GM19238 (cell line): ENCODE measurements at regions not wholly inside any gene's neighbourhood (a gene's known extent, or its start where the extent isn't known, plus 50 kb on each side); places are given as distances from the start of the nearest gene placed in this dataset.
"Not testable (repeated sequence)": the region's sequence is repeated elsewhere in the genome, so short reads cannot be mapped to it uniquely, and the experiment has no call there.

ENCODE experiments used
- DNase-seq: peaks from one replicate; pipeline ENCODE4 v3.0.0; 2011; ENCODE audit warnings: low spot score; ENCODE audit not compliant: insufficient read length

DNA sequence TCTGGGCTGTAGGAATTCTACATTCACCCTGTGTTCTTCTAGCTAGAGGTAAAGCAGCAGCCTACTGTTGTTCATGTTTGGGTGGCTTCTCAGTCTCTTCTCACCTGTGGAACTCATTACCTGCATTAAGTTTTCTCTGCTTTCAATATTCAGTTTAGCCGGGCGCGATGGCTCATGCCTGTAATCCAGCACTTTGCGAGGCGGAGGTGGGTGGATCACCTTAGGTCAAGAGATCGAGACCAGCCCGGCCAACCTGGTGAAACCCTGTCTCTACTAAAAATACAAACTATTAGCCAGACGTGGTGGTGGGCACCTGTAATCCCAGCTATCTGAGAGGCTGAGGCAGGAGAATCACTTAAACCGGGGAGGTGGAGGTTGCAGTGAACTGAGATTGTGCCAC, 139.8 kb upstream of the UBE2E3 start:
- no peak for DNase-seq

DNA sequence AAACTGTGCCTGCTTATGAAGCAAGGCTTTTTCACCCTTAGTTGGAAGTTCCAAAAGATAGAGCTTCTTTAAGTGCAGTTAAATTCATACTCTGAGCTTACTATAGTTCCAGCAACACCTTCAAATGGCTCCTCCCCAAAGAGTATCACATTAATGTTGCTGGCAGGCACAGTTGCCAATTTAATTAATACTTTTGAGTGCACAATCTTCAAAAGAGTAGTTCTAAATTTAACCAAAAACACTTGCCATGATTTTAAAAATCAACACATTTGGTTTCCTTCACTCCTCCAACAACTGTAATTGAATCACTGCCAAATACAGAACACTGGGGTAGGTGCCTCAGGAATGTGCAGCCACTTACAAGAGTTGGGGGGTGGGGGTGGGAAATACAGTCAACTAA, 150.6 kb upstream of the UBE2E3 start:
- DNase-seq: no peak

DNA sequence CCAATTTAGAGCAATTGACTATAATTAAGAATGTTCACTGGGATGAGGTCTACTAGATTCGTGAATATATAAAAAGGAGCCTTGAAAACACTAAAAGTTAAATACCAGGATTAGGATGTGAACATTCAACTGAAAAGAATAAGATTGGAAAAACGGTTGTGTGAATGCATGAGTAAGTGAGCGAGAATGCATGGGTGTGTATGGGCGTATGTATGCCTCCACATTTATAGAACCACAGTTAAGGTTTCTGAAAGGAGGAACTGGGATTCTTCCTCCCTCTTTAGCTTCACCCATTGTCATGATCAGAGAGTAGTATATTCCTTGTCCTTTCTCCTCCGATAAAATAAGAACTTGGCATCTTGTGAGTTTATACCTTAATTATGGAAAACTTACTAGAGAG, 151.1 kb upstream of the UBE2E3 start:
- no peak for DNase-seq

DNA sequence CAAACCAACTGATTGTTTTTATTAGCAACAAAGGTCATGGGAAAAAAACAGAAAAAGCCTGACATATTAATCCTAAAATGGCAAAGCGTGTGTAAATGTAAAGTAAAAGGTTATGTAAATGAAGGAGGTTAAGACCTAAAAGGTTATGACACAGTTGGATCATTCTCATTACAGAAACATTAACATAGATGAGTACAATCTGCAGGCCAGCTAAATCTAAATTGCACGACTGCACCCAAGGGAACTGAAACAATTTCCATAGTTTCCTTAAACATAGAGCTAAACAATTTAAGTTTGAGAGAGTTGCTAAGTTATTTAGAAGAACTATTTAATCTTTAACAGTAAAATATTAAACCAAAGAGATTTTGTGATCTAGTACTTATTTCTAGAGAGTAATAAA, 151.6 kb upstream of the UBE2E3 start:
- DNase-seq: no peak

DNA sequence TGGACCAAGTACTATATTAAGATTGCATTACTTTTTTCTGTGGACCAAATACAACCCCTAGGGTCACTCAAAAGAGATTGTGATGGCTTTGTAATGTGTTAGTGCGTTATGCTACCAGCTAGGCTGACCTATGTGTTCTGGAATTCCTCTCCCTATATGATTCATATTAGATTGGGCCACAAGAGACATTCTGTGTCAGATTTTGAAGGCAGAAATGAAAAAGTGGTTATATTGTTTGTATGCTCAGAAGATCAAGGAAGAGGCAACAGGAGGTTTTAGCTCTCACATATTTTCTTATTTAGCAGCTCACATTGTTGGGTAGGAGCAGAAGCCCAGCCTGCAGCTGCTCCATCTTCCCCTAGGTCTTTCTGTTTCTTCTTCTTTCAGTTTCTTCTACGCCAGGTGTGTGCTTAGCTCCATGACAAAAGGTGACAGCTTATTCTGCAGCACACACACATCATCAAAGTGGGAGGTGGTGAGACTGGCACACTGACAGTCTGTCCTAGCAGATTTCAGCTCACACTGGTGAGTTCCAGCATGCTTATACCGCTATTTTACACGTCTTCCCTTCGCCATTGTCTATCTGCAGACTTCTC, 156.8 kb upstream of the UBE2E3 start:
- no peak for DNase-seq

DNA sequence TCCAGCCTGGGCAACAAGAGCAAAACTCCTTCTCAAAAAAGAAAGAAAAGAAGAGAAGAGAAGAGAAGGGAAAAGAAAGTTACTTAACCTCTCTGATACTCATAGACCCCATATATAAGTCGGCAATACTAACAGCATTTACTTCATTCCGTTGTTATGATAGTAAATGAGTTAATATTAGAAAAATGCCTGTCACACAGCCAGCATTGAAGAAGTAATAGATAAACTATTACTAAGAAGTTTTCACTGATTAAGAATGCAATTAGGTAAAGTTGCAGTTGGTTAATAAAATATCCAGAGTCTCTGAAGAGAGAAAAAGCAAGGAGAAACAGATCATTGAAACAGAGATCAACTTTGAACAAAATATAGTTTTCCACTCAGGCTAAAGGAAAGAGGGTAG, 161.3 kb upstream of the UBE2E3 start:
- no peak for DNase-seq

DNA sequence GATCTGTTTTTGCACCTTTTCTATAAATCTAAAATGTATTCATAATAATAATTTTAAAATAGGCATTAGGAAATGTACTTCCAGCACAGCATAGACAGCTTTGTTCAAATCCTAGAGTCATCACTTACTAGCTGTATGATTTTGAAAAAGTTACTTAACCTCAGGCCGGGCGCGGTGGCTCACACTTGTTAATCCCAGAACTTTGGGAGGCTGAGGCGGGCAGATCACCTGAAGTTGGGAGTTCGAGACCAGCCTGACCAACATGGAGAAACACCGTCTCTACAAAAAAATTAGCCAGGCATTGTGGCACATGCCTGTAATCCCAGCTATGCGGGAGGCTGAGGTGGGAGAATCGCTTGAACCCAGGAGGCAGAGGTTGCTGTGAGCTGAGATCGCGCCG, 161.7 kb upstream of the UBE2E3 start:
- DNase-seq: not testable (repeated sequence)

DNA sequence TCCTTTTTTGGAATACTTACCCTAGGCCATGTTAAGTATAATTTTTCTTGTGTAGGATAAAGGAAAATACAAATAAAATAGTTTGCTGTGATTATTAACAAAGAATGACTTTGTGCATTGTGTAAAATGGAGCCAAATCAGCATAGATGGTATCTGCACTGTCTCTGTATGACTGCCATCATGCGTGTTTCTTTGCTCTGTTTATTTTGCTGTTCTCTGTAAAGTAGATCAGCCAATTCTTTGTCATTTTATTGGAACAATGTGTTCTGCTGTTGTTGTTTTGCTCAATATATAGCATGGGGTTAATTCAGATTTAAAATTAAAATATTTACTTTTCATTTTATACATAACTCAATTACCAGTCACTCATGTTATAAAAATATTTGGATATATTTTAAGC, 181.3 kb upstream of the UBE2E3 start:
- DNase-seq: no peak

DNA sequence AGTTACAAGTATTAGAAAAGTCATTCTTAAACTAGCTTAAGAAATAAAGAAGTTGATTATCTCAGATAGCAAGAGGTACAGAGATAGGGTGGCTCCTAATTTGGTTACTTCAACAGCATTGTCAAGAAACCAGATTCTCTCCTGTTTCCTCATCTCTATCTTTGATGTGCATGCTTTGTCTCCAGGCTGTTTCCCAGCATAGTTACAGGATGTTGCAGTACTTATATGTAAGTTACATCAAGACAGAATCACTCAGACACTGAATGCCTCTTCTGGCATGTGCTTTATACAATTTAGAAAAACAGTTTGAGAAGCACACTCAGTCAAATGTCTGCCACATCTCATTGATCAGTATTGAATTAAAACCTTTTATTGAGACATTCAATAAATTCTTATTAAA, 189.5 kb upstream of the UBE2E3 start:
- DNase-seq: no peak

DNA sequence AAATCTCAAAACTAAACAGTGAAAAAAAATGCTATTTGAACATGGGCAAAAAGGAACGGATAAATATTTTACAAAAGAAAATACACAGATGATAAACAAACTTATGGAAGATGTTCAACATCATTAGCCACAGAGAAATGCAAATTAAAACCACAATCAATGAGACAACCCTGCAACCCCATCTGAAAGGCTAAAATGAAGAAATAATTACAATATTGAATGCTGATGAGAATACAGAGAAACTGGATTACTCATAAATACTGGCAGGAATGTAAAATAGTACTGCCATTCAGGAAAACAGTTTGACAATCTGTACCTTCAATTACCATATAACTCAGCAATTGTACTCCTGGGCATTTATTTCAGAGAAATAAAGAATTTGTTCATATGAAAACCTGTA, 193.1 kb upstream of the UBE2E3 start:
- no peak for DNase-seq

DNA sequence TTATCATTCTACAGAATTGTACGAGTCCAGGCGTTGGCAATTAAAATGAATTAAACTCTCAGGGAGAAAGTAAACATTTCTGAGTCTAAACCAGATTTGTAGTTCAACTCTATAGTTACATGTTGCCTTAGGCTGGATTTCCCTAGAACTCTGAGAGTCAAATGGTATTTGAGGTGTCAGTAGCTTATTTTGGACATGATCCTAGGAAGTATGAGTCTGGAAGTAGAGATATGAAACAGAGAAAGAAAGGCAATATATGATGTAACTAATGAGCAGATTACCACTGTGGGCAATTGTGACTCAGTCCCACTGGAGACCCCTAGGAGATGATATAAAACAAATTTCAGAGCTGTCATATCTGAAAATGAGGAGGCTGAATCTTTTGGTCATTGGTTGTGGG, 199.1 kb upstream of the UBE2E3 start:
- DNase-seq: no peak

DNA sequence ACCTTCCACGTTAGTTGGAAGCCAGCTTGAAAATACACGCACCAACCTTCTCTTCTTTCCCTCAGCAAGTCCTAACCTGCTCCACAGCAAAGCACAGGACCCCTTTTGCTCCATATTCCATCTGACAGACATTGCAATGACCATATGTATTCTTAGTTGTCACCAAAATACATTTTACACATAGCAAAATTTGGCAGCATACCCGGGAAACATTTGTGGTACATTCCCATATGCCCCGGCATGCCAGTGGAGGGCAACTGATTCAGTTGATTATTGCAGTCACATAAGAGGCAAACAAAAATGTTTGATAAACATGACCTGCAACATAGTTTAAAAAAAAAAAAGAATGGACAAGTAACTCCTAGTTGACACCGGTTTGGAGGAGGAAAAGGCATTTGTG, 202.1 kb upstream of the UBE2E3 start:
- no peak for DNase-seq

DNA sequence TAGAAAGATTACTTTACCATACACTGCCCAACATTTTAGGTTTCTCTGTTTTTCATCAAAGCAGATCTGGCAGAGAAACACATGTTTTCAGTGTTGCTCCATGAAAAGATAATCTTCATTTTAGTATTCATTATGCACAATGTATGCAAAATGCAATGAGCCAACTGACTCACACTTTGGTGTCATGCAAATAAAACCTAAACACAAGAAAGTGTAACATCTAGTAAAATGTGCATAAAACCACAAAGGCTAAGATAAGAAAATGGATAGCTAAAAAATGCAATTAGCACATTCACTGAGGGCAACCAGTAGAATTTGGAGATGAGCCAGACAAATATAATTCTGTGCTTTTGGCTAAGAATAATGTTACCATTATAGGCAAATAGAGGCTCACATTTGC, 203.5 kb upstream of the UBE2E3 start:
- DNase-seq: no peak

DNA sequence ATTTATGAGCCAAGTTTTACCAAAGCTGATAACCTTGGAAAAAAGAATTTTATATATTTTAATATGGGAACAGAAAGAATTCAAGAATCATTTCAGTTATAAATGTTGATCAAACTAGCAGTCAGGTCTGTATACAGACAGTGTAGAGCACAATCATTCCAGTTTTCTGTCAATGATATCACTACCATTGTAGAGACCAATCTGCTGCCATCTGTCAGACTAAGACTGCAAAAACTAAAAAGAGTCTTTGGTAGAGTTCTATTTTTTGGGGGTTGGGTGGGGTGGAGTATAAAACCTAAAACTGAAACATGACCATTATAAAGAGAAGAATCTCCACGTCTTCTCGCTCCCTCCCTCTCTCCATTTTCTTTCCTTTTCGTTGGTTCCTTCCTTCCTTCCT, 204.7 kb upstream of the UBE2E3 start:
- DNase-seq: no peak

DNA sequence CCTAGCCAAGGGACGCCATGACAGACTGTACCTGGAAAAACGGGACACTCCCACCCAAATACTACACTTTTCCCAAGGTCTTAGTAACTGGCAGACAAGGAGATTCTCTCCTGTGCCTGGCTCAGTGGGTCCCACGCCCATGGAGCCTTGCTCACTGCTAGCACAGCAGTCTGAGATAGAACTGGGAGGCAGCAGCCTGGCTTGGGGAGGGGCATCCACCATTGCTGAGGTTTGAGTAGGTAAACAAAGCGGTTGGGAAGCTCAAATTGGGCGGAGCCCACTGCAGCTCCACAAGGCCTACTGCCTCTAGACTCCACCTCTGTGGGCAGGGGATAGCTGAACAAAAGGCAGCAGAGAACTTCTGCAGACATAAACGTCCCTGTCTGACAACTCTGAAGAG, 215.1 kb upstream of the UBE2E3 start:
- DNase-seq: not testable (repeated sequence)

DNA sequence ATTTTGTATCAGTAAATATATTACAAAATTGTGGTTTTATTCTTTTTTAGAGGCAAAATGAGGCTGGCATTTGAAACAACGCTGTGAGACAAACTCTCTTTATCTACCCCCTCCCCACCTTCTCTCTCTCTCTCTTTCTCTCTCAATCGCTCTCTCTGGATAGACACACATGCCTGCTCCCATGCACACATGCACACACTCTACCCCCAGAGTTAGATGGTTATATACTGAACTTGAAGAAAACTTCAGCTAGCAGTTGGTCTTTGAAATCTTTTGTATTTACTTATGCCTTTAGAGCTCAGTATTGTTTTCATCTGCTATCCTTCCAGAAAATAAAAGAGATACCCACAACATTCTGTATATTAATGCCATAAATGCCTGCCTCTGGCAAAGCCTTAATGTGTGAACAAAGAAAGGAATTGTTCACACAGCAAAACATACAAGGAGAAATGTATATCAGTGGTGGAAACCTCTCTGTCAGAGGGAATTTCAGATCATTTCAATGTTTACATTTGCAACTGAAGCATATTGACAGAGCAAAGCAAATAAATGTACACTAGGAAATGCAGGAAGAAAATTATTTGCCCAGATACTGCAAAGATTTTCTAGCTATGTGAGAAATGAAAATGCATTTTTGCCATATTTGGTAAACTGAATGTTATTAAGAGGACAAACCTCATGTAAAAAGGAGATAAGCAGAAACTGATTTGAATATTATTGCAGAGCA, 217.0 kb upstream of the UBE2E3 start:
- DNase-seq: no peak

DNA sequence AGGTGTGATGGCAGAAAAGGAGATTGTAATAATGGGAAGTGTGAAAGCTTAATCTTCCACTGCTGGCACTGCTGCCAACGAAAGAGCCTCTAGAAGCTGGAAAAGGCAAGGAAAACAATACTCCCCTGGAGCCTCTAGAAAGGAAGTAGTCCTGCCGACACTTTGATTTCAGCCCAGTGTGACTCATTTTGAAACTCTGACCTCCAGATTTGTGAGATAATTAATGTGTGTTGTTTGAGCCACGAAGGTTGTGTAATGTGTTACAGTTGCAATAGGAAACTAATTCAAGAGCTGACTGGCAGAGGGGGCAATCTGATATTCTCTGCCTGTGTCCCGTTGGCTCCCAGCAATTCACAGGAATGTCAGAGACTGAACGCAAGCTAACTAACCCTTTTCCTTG, 219.2 kb upstream of the UBE2E3 start:
- DNase-seq: no peak

DNA sequence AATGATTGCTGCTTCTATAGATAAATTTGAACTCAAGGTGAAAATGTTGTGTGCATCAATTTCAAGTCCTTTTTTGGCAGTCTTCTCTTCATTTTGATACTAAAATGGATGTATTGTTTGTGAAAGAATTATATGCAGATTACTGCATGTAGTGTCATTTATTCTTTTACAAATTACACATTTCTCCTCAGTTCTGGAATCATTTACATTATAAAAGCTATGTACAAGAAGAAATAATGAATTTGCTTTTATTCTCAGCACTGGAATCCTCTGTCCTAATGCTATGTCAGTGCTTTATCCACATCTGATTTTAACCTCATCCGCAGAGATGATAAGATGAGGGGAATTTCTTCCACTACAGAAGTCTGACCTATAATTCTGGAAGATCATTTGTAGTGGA, 220.8 kb upstream of the UBE2E3 start:
- DNase-seq: no peak

DNA sequence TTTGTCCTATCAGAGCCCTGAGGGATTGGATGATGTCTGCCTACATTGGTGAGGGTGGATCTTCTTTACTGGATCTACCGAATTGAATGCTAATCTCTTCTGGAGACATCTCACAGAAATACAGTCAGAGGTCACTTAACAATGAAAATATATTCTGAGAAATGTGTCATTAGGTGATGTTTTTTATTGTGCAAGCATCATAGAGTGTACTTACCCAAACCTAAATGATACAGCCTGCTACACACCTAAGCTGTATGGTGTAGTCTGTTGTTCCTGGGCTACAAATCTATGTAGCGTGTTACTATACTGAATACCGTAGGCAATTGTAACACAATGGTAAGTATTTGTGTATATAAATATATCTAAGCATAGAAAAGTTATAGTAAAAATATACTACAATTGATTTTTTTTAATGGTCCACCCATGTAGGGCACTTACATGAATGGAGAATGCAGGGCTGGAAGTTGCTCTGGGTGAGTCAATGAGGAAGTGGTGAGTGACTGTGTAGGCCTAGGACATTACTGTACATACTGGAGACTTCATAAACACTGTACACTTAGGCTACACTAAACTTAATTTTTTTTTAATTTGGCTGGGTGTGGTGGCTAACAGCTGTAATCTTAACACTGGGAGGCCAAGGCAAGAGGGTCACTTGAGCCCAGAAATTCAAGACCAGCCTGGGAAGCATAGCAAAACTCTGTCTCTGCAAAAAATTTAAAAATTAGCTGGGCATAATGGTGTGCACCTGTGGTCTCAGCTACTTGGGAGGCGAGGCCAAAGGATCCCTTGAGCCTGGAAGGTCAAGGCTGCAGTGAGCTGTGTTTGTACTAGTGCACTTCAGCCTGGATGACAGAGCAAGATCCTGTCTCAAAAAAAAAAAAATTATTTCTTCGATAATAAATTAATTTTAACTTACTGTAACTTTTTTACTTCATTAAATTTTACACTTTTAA, 226.3 kb upstream of the UBE2E3 start:
- DNase-seq: no peak

DNA sequence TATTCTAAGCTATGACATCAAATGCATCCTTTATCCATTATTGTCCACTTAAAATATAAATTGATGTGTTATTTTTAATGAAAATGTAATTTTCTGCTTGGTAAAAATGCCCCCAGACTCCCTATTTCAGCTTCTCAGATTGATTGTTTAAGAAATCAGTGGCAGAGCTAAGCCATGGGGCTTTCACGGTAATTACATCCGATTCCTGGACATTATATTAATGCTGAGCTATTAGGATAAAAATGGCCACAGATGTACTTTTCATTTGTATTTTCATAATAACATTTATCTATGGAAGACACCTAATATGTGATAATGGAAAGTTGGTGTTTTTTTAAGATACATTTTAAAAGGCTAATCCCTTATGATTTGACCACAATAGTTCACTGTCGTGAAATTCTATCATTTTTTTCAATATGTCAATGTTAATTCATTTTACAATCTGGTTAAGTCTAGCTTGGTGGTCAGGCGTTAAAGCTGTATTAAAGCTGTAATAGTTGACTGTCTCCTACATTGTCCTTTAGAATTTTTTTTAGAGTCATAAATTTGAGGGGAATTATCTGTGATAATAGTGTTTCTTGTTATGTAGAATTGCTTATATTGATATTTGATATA, 229.0 kb upstream of the UBE2E3 start:
- DNase-seq: no peak

DNA sequence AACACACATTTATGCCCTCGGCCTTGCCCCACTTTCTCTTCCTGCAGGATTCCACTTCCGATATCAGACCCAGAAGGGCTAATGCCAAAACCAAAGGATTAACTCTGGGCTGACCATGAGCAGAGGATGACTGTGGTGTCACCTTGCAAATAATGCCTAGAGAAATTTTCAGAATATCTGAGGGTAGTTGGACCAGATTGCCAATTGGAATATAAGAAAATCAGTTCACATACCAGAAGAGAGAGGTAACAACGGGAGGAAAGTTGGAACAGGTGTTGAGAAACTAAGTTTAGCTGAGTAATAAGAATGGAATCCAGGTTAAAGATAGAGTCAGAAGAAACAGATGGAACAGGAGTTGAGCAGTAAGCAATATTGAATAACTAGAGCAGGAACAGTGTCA, 232.7 kb upstream of the UBE2E3 start:
- no peak for DNase-seq

DNA sequence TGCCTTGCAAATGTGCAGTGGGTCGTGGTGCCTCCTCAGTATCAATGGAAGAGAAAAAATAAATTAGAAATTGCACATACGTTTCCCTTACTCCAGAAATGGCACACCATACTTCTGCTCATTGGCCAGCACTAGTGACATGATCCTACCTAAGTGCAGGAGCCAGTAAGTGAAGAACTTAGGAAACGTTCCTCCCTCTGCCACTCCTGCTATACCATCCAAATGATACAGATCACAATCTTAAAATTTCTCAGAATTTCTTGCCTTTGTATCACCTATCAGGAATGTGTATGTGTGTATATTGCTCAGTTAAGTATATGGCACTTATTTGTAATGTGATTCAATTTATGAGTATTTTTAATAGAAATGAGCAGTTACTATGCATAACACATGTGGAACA, 237.0 kb upstream of the UBE2E3 start:
- DNase-seq: no peak
